ENCODE measurements at regions not wholly inside any gene's neighbourhood (a gene's known extent, or its start where the extent isn't known, plus 50 kb on each side); places are given as distances from the start of the nearest gene placed in this dataset.

- BruUV-seq (replicated peaks) = no TSS peak
- Histone ChIP-seq H3K9me3 (ENCODE audit: low read depth, low read length, poor library complexity, severe bottlenecking) (no peaks in the 10 kb centered on the region), H3K36me3 (ENCODE audit: insufficient read depth, low read length, poor library complexity, severe bottlenecking) (no peaks in the 10 kb centered on the region), H3K4me1 (ENCODE audit: insufficient read depth, low read length, poor library complexity, severe bottlenecking) (peaks cover 4% of the 10 kb centered on the region), H3K27me3 (replicated peaks; ENCODE audit: insufficient read depth, low read depth, low read length, poor library complexity) (no peaks in the 10 kb centered on the region), H3K27ac (ENCODE audit: low read depth, low read length, poor library complexity, severe bottlenecking) (no peak overlapping the region), H3K4me3 (ENCODE audit: low read depth, low read length, poor library complexity, severe bottlenecking) (no peak overlapping the region)
- no peak for TF ChIP-seq EZH2 (IDR thresholded peaks at IDR 0.05; ENCODE audit: borderline replicate concordance, low read depth, low read length, poor library complexity, severe bottlenecking)
- TF ChIP-seq CTCF (conservative IDR thresholded peaks at IDR 0.05; ENCODE audit: low read depth, low read length) = no peak
- intact Hi-C loops (cut with micrococcal nuclease; ENCODE audit: unreplicated experiment) = no loop called here
- ChIA-PET CTCF (no interaction called here), POLR2A (ENCODE audit: low non-redundant PET) (no interaction called here)
- no peak for DNase-seq (ENCODE audit: low spot score)
These were observed 148.8 kb downstream of the KATNIP start for GRCh38 chr16:27698746-27699145.

- TF ChIP-seq CTCF (conservative IDR thresholded peaks at IDR 0.05; ENCODE audit: low read depth, low read length) (no peak), EZH2 (IDR thresholded peaks at IDR 0.05; ENCODE audit: borderline replicate concordance, low read depth, low read length, poor library complexity, severe bottlenecking) (no peak)
- CTCF ChIA-PET = no interaction called here
- intact Hi-C loops (cut with micrococcal nuclease; ENCODE audit: unreplicated experiment) = no loop called here
- H3K4me1 ChIP-seq (ENCODE audit: insufficient read depth, low read length, poor library complexity, severe bottlenecking) = peaks cover 7% of the 10 kb centered on the region
- no peak overlapping the region for H3K4me3 ChIP-seq (ENCODE audit: low read depth, low read length, poor library complexity, severe bottlenecking)
- H3K9me3 ChIP-seq (ENCODE audit: low read depth, low read length, poor library complexity, severe bottlenecking) = no peaks in the 10 kb centered on the region
- H3K36me3 ChIP-seq (ENCODE audit: insufficient read depth, low read length, poor library complexity, severe bottlenecking) = no peaks in the 10 kb centered on the region
- H3K27ac ChIP-seq (ENCODE audit: low read depth, low read length, poor library complexity, severe bottlenecking) = no peak overlapping the region
- BruUV-seq (replicated peaks) = no TSS peak
- POLR2A ChIA-PET (ENCODE audit: low non-redundant PET) = no interaction called here
- H3K27me3 ChIP-seq (replicated peaks; ENCODE audit: insufficient read depth, low read depth, low read length, poor library complexity) = no peaks in the 10 kb centered on the region
- no peak for DNase-seq (ENCODE audit: low spot score)
These were observed 149.6 kb downstream of the KATNIP start for GRCh38 chr16:27699540-27699939.

- BruUV-seq (replicated peaks) = no TSS peak
- H3K9me3 ChIP-seq (ENCODE audit: low read depth, low read length, poor library complexity, severe bottlenecking) = no peaks in the 10 kb centered on the region
- TF ChIP-seq EZH2 (IDR thresholded peaks at IDR 0.05; ENCODE audit: borderline replicate concordance, low read depth, low read length, poor library complexity, severe bottlenecking) (no peak), CTCF (conservative IDR thresholded peaks at IDR 0.05; ENCODE audit: low read depth, low read length) (no peak)
- no peaks in the 10 kb centered on the region for H3K36me3 ChIP-seq (ENCODE audit: insufficient read depth, low read length, poor library complexity, severe bottlenecking)
- no peak overlapping the region for H3K4me3 ChIP-seq (ENCODE audit: low read depth, low read length, poor library complexity, severe bottlenecking)
- DNase-seq (ENCODE audit: low spot score) = no peak
- intact Hi-C loops (cut with micrococcal nuclease; ENCODE audit: unreplicated experiment) = no loop called here
- H3K27ac ChIP-seq (ENCODE audit: low read depth, low read length, poor library complexity, severe bottlenecking) = no peak overlapping the region
- ChIA-PET POLR2A (ENCODE audit: low non-redundant PET) (no interaction called here), CTCF (no interaction called here)
- H3K27me3 ChIP-seq (replicated peaks; ENCODE audit: insufficient read depth, low read depth, low read length, poor library complexity) = no peaks in the 10 kb centered on the region
- H3K4me1 ChIP-seq (ENCODE audit: insufficient read depth, low read length, poor library complexity, severe bottlenecking) = peaks cover 7% of the 10 kb centered on the region
These were observed 150.5 kb downstream of the KATNIP start for GRCh38 chr16:27700304-27700995.

Data from A673 (cell line).